Stimulated activated CD4-positive, alpha-beta T cell treated with anti-CD3 and anti-CD28 coated beads, Interleukin-15, amount 100 ng/mL, for 48 hours (primary cell): ENCODE measurements at regions not wholly inside any gene's neighbourhood (a gene's known extent, or its start where the extent isn't known, plus 50 kb on each side); places are given as distances from the start of the nearest gene placed in this dataset.

Source experiments
- DNase-seq, 2 donors: peaks; one replicate each; pipeline ENCODE4 v3.0.0-alpha.2; 2020; ENCODE audit warnings: low read depth in 2 of 2

GRCh38 chr10:118246332-118247295 lies 95.5 kb downstream of the FAM204A start:
- no peak for DNase-seq

GRCh38 chr10:118243907-118244306 lies 98.2 kb downstream of the FAM204A start:
- DNase-seq, result no peak

GRCh38 chr10:118241229-118242137 lies 100.6 kb downstream of the FAM204A start:
- peak; percentile 40 to 56 for DNase-seq

- no peak for DNase-seq
These were observed 102.9 kb downstream of the FAM204A start for GRCh38 chr10:118239236-118239630.

- no peak for DNase-seq
These were observed 103.4 kb downstream of the FAM204A start for GRCh38 chr10:118238573-118239235.

GRCh38 chr10:118237930-118238329 lies 104.2 kb downstream of the FAM204A start:
- DNase-seq, result no peak

- no peak for DNase-seq
These were observed 107.4 kb downstream of the FAM204A start for GRCh38 chr10:118234683-118235082.

GRCh38 chr10:118220346-118220850 lies 121.7 kb downstream of the FAM204A start:
- DNase-seq, result no peak

- no peak for DNase-seq
These were observed 123.6 kb downstream of the FAM204A start for GRCh38 chr10:118218562-118218961.

GRCh38 chr10:118216571-118217170 lies 125.5 kb downstream of the FAM204A start:
- DNase-seq, result no peak

GRCh38 chr10:118216020-118216419 lies 126.1 kb downstream of the FAM204A start:
- DNase-seq, result no peak

GRCh38 chr10:118214776-118215175 lies 127.3 kb downstream of the FAM204A start:
- no peak for DNase-seq

GRCh38 chr10:118213436-118213835 lies 128.7 kb downstream of the FAM204A start:
- no peak for DNase-seq

- DNase-seq, result no peak
These were observed 131.8 kb downstream of the FAM204A start for GRCh38 chr10:118210276-118210675.

- no peak for DNase-seq
These were observed 132.9 kb downstream of the FAM204A start for GRCh38 chr10:118209215-118209614.

- no peak for DNase-seq
These were observed 134.6 kb downstream of the FAM204A start for GRCh38 chr10:118207470-118208007.

GRCh38 chr10:118204292-118204943 lies 137.7 kb downstream of the FAM204A start:
- no peak for DNase-seq

GRCh38 chr10:118203461-118203860 lies 138.7 kb downstream of the FAM204A start:
- DNase-seq, result no peak

- DNase-seq, result no peak
These were observed 146.4 kb downstream of the FAM204A start for GRCh38 chr10:118195729-118196128.

GRCh38 chr10:118193642-118194041 lies 146.9 kb upstream of the RAB11FIP2 start:
- DNase-seq, result no peak
